ENCODE measurements at regions not wholly inside any gene's neighbourhood (a gene's known extent, or its start where the extent isn't known, plus 50 kb on each side); places are given as distances from the start of the nearest gene placed in this dataset.

DNA sequence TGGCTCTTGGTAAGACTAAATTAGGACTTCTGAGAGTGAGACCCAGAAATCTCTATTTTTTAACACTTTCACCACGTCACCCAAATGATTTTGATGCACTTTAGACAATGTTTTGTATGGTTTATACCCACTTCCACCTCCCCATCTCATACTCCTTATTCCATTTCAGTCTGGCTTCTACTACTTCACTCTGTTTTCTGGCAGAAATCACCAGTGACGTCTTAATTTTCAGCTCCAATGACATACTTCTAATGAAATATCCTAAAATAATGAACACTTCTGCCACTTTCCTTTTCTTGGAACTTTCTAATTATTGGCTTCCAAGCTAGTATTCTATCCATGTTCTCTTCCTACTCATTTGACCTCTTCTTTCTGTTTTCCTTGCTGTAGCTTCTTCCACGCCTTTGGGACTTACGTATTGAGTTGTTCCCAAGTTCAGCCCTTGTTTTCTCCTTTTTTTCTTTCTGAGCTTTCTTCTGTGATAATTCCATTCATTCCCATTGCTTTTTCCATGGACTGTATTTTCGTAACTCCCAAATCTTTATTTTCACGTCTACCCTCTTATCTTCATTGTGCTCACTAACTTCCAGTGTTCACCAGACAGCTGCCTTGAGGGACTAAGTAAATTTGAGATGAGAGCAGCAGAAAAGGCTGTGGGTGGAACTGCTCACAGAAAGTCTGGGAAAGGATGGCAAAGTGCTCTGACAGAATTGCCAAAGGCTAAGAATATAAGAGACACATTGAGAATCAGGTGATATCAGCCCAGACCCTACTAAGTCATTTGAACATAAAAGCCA is 115.8 kb downstream of the CAPZA3 start:
- Histone ChIP-seq H4K20me1 (replicated peaks in 1 of 2; ENCODE audit: control insufficient read depth in 1 of 2, insufficient read depth in 2 of 2, low read length in 2 of 2) (no peaks in the 10 kb centered on the region), H4K5ac (ENCODE audit: insufficient read length, low read depth, low read length) (no peak overlapping the region), H3K4me3 (ENCODE audit: extremely low read depth in 1 of 4, insufficient read depth in 2 of 4, low read depth in 3 of 4, low read length in 4 of 4) (no peak overlapping the region), H2AFZ (ENCODE audit: low read length) (peak overlapping the region; percentile 46; the same call in 1 of the 2 replicates), H2BK12ac (ENCODE audit: low read depth, low read length) (0 out of 2 replicates have a peak overlapping the region, but pooled peaks have one; percentile 53), H3K27me3 (replicated peaks in 1 of 4; ENCODE audit: control insufficient read depth in 3 of 4, extremely low read depth in 1 of 4, insufficient read depth in 3 of 4, low read length in 3 of 4) (no peaks in the 10 kb centered on the region), H3K79me1 (ENCODE audit: low read depth, low read length) (no peaks in the 10 kb centered on the region), H3K4me1 (replicated peaks in 1 of 4; ENCODE audit: control insufficient read depth in 3 of 4, insufficient read depth in 4 of 4, low read length in 3 of 4) (peaks cover 0 to 10% (median 3%) of the 10 kb centered on the region in 4 experiments; a peak in 4 of 7 replicates), H3K4ac (replicated peaks; ENCODE audit: insufficient read length, low read depth, low read length) (no peak overlapping the region), H3K79me2 (ENCODE audit: control insufficient read depth in 1 of 2, insufficient read depth in 2 of 2, low read length in 2 of 2) (no peaks in the 10 kb centered on the region), H2BK120ac (replicated peaks; ENCODE audit: low read depth, low read length) (no peak overlapping the region), H3K9me3 (ENCODE audit: insufficient read depth in 2 of 2, low read depth in 1 of 2, low read length in 1 of 2) (no peaks in the 10 kb centered on the region), H2BK15ac (ENCODE audit: low read length) (no peak overlapping the region), H3K23ac (ENCODE audit: insufficient read length) (no peak overlapping the region), H3K23me2 (ENCODE audit: low read depth, low read length) (no peaks in the 10 kb centered on the region), H2BK5ac (ENCODE audit: low read depth, low read length) (no peak overlapping the region), H4K8ac (ENCODE audit: extremely low read depth, insufficient read depth, low read length) (no peak overlapping the region), H2BK20ac (ENCODE audit: low read length) (no peak overlapping the region), H3K27ac (ENCODE audit: low read depth, low read length) (no peak overlapping the region), H2AK5ac (ENCODE audit: low read depth, low read length) (no peak overlapping the region), H3K36me3 (ENCODE audit: control insufficient read depth in 2 of 4, insufficient read depth in 4 of 4, low read length in 3 of 4) (no peaks in the 10 kb centered on the region), H3K56ac (replicated peaks; ENCODE audit: insufficient read length, low read depth, low read length) (no peak overlapping the region), H4K91ac (replicated peaks; ENCODE audit: insufficient read length, low read length) (no peak overlapping the region), H3K18ac (ENCODE audit: extremely low read depth, low read length) (no peak overlapping the region), H3K9ac (replicated peaks in 1 of 4; ENCODE audit: extremely low read depth in 1 of 4, low read depth in 3 of 4, low read length in 3 of 4) (no peak overlapping the region; a peak in 1 of 7 replicates), H3K14ac (ENCODE audit: insufficient read length) (no peak overlapping the region), H3K4me2 (ENCODE audit: insufficient read depth in 1 of 2, low read depth in 2 of 2, low read length in 2 of 2) (no peak overlapping the region)
- WGBS, 2 experiments (ENCODE audit: extremely low coverage in 1 of 2, insufficient coverage in 1 of 2, insufficient read length in 1 of 2, insufficient replicate concordance in 2 of 2, low coverage in 1 of 2, low lambda C conversion rate in 2 of 2, missing lambda C conversion rate in 1 of 2): 91 to 100% methylated on average over 2 to 6 of the region's 6 CpGs
- DNase-seq (ENCODE audit: low read depth in 1 of 2, low spot score in 2 of 2) (no peak), FAIRE-seq (no peak)
- ChIA-PET CTCF (ENCODE audit: partially characterized antibody) (interaction anchor here (0.6 to 0.7 kb wide), 3 partner anchors 20 to 1192 kb away, joined by 3 read pairs; no protein-coding TSS in a partner anchor), POLR2A (ENCODE audit: partially characterized antibody) (no interaction called here)

Data from H1 (cell line).